HUDEP-2 (cell line): ENCODE measurements at regions not wholly inside any gene's neighbourhood (a gene's known extent, or its start where the extent isn't known, plus 50 kb on each side); places are given as distances from the start of the nearest gene placed in this dataset.

Source experiments
- DNase-seq, 76 experiments: peaks; one replicate each; lab custom pipeline; 2025; ENCODE audit not compliant: unreplicated experiment in 76 of 76; lab: John Stamatoyannopoulos, UW

DNA sequence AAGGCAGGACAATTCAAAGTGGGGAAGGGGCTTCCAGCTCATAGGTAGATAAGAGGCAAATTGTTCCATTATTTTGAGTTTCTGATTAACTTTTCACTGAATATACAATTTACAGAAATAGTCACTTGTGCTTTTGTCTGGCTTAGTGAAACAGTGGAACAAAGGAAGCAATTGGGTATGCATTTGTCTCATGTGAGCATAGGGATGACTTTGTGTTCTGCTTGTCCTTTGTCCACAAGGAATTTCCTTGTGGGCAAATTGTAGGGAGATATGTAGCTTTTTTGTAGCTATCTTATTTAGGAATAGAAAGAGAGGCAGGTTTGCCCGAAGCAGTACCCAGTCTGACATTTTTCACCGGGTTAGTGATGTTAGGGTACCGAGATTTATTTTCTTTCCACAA is 1224.8 kb downstream of the SLITRK1 start:
- DNase-seq: no peak

- no peak for DNase-seq
Measured at GRCh38 chr13:82654861-82655855, 1227.1 kb downstream of the SLITRK1 start.

- DNase-seq: no peak
Measured at GRCh38 chr13:82654143-82654542, 1228.1 kb downstream of the SLITRK1 start.

- no peak for DNase-seq
Measured at GRCh38 chr13:82647540-82647939, 1234.7 kb downstream of the SLITRK1 start.

GRCh38 chr13:82636119-82636518 is 1246.2 kb downstream of the SLITRK1 start:
- DNase-seq: no peak

- DNase-seq: no peak
Measured at GRCh38 chr13:82634946-82635345, 1247.3 kb downstream of the SLITRK1 start.

DNA sequence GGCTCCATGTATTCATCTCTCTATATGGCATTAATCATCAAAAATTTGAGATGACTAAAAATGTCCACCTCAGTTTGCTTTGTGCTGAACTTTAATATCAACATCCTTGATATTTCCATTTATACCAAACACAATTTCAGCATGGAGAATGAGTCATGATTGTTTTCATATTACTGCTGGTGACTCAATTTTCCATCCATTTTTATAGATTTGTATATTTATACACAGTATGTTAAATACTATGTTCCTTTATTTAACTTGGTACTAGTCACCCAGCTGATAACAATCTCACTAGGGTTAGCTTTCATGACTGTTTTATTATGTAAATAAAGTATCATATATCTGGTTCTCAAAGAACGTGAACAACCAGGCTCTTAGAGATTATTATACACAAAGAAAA is 1255.1 kb downstream of the SLITRK1 start:
- DNase-seq: no peak

DNA sequence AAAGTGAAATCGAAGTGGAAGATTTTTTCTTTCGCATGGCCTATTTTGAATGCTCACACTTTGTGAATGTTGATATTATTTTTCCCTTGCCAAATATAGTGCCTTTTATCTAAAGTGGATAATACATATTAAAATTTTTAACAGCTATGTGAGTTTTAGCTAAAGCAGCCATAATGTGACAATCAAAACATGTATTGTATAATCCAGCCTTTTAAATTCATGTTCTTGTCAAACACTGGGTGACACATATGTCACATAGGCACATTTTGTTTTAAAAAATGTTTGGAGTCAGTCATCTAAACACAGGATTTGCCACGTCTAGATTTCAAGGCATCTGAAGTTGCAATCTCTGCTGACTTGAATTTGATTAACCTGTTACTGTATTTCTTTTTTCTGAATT is 1256.6 kb downstream of the SLITRK1 start:
- DNase-seq: no peak

DNA sequence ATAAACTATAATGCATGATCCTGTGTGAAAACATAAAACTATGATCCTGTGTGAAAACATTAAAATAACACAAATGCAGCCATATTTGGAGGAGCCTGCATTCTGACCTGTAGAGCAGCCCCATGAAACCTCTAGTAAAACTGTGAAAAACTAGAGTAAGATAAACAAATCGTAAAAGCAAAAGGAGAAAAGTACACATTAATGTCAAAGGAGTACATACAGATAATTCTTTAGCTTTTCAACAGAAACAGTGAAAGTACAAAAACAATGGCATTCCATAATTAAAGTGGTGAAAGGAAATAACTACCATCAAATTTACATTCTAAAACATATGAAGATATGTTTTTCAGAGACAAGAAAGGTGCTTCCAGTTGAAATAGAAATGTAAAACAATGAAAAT is 1267.2 kb downstream of the SLITRK1 start:
- no peak for DNase-seq

- DNase-seq: no peak
Measured at GRCh38 chr13:82614086-82614485, 1268.2 kb downstream of the SLITRK1 start.

DNA sequence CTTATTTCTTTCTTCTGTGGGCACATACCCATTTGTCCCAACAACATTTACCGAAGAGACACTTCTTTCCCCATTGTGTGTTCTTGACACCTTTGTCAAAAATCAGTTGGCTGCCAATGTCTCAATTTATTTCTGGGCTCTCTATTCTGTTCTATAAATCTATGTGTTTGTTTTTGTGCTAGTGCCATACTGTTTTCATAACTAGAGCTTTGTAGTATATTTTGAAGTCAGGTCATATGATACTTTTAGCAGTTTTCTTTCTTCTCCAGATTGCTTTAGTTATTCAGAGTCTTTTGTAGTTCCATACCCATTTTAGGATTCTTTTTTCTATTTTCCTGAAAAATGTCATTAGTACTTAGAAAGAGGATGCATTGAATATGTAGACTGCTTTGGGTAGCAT is 1276.3 kb downstream of the SLITRK1 start:
- no peak for DNase-seq

GRCh38 chr13:82597747-82598146 is 1284.5 kb downstream of the SLITRK1 start:
- no peak for DNase-seq

DNA sequence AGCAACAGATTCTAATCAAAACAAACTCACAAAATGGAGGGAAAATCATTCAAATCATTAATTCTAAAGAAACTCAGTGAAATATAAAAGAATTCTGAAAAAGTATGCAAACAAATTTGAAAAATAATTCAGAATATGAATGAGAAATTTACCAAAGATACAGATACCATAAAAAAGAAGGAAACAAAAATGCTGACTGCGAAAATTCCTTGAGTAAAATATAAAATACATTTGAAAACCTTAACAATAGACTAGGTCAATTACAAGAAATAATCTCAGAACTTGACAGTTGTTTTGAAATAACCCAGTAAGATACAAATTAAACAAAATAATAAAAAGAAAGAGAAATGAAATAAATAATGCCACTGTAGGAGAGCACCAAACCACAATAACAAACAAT is 1289.0 kb downstream of the SLITRK1 start:
- DNase-seq: no peak

DNA sequence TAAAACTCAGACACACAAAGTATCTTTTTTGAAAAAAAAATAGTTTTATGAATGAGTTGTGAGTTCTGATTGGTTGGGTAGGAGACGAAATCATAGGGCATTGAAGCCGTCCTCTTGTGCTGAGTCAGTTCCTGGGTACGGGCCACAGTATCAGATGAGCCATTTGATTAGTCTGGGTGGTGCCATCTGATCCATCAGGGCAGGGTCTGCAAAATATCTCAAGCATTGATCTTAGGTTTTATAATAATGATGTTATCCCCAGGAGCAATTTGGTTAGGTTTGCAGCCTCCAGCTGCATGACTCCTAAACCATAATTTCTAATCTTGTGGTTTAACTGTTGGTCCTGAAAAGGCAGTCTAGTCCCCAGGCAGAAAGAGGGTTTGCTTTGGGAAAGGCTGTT is 1310.6 kb downstream of the SLITRK1 start:
- peak in 3 of 76 experiments; percentile 2 to 13 (median 2) for DNase-seq

DNA sequence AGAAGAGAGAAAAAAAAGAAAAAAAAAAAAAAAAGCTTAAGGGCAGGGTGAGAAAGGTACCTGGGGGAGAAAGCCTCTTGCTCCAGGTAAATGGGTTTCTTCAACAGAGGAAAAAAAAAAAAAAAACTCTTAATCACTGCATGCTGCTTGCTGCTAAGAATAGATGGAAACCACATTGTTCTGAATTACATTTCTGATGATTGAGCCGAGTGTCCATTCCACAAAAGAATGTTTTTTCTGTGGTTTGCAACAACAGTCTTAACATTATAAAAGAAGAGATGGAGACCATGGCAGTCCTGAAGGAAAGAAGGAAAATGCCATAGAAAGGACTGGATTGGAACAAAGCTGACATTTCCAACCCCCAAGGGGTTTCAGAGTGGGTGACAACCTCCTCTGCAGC is 1312.7 kb downstream of the SLITRK1 start:
- DNase-seq: no peak

- DNase-seq: peak in 2 of 76 experiments; percentile 7 to 8
Measured at GRCh38 chr13:82566864-82567263, 1315.4 kb downstream of the SLITRK1 start.

DNA sequence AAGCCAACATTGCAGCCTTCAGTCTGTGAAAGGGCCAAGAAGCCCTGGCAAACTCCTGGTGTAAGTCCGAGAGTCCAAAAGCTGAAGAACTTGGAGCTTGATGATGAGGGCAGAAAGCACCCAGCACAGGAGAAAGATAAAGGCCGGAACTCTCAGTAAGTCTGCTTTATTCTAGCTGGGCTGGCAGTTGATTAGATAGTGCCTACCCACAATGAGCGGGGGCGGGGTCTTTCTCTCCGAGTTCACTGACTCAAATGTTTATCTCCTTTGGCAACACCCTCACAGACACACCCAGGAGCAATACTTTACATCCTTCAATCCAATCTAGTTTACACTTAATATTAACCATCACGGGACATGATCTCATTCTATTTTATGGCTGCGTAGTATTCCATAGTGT is 1317.1 kb downstream of the SLITRK1 start:
- DNase-seq: peak in 50 of 76 experiments; percentile 0 to 91 (median 62)

DNA sequence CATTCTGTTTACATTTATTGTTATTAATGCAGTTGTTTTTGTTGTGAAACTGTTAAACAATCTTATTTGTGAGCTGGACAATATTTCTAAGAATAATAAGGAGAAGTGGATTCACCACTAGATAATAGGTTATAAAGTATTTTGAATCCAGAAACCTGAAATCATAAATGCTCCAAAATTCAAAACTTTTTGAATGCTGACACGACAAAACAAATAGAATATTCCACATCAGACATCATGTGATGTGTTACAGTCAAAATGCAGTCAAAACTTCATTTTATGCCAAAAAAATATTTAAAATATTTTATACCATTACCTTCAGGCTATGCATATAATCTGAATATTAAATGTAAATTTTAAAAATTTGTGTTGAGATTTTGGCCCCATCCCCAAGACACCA is 1321.4 kb downstream of the SLITRK1 start:
- no peak for DNase-seq

- DNase-seq: no peak
Measured at GRCh38 chr13:82522872-82523271, 1359.4 kb downstream of the SLITRK1 start.

DNA sequence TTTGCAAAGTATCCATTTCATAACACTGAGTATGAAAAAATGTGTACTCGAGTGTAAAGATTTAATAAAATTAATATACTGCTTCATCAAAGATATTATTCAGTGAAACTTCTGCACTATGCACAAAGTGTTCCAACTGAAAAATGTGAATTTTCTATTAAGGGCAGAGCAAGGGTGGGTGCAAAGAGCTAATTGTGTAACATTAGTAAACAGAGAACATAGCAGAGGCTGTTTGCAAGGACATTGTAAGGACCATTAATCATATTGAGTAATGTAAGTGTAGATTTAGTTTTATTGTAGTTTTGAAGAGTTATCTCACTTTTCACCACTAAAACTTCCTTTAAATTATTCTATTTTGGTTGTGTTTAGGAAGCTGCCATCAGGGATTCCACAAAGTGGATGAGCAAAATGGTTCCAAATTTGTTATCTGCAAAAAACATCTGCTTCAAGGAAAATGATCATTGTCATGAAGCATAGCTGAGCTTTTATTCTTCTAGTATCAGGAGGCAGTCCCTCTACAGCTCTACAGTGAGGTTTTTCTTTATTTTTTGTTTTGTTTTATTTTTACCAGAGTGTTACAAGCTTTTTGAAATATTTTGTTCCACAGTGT is 1375.4 kb downstream of the SLITRK1 start:
- DNase-seq: peak in 4 of 76 experiments; percentile 6 to 30 (median 11)

- DNase-seq: no peak
Measured at GRCh38 chr13:82501834-82502233, 1380.4 kb downstream of the SLITRK1 start.

DNA sequence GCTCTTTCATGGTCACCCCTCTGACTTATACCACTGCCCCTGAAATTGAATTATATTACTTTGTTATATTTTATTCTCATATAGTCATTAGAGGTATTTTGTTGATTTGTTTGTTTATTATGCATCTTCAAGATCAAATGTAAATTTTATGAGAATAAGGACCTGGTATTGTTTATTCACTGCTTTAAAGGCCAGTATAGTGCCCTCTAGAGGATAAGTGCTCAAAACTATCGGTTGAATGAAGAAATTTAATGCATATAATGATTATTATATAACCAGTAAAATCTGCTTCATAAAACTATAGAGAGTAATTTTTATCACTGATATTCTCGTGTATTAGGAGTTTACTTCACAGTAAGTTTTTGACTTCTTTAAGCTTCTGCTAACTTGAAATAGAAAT is 1401.9 kb downstream of the SLITRK1 start:
- DNase-seq: no peak
